ENCODE measurements at regions not wholly inside any gene's neighbourhood (a gene's known extent, or its start where the extent isn't known, plus 50 kb on each side); places are given as distances from the start of the nearest gene placed in this dataset.

GRCh38 chr4:20062054-20062453 lies 189.7 kb upstream of the SLIT2 start:
- no peaks in the 10 kb centered on the region for H3K9me3 Mint-ChIP-seq
- no peak overlapping the region for H3K27ac Mint-ChIP-seq
- TF ChIP-seq, protein P1, sequence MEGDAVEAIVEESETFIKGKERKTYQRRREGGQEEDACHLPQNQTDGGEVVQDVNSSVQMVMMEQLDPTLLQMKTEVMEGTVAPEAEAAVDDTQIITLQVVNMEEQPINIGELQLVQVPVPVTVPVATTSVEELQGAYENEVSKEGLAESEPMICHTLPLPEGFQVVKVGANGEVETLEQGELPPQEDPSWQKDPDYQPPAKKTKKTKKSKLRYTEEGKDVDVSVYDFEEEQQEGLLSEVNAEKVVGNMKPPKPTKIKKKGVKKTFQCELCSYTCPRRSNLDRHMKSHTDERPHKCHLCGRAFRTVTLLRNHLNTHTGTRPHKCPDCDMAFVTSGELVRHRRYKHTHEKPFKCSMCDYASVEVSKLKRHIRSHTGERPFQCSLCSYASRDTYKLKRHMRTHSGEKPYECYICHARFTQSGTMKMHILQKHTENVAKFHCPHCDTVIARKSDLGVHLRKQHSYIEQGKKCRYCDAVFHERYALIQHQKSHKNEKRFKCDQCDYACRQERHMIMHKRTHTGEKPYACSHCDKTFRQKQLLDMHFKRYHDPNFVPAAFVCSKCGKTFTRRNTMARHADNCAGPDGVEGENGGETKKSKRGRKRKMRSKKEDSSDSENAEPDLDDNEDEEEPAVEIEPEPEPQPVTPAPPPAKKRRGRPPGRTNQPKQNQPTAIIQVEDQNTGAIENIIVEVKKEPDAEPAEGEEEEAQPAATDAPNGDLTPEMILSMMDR (IDR thresholded peaks at IDR 0.05) = no peak
- H3K27me3 Mint-ChIP-seq (ENCODE audit: low read depth, poor library complexity) = peaks cover 7% of the 10 kb centered on the region
- H3K36me3 Mint-ChIP-seq (ENCODE audit: low read depth) = no peaks in the 10 kb centered on the region
- H3K4me1 Mint-ChIP-seq = peaks cover 13% of the 10 kb centered on the region
- DNase-seq = no peak
- no peak overlapping the region for H3K4me3 Mint-ChIP-seq

- DNase-seq = no peak
- H3K36me3 Mint-ChIP-seq (ENCODE audit: low read depth) = no peaks in the 10 kb centered on the region
- TF ChIP-seq, protein P1 (IDR thresholded peaks at IDR 0.05) = no peak
- H3K27ac Mint-ChIP-seq = no peak overlapping the region
- no peaks in the 10 kb centered on the region for H3K4me1 Mint-ChIP-seq
- no peaks in the 10 kb centered on the region for H3K9me3 Mint-ChIP-seq
- no peak overlapping the region for H3K4me3 Mint-ChIP-seq
- H3K27me3 Mint-ChIP-seq (ENCODE audit: low read depth, poor library complexity) = no peaks in the 10 kb centered on the region
Observed at GRCh38 chr4:20050768-20051167, 200.9 kb upstream of the SLIT2 start.

DNA sequence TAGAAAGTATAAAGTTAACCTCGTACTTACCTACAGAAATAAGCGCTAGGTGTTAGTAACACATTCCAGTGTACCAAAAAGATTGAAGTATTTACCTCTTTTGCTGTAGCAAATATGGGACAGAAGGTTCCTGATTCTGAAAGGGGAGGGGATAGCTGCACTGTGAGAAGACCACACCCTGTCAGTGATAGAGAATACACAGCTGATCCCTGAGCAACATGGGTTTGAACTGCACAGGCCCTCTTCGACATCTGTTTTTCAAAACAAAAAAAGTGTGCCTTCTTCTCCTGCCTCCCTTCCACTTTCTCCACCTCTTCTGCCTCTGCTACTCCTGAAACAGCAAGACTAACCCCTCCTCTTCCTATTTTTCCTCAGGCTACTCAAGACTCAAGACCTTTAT lies 201.8 kb upstream of the SLIT2 start:
- H3K9me3 Mint-ChIP-seq = no peaks in the 10 kb centered on the region
- H3K4me3 Mint-ChIP-seq = no peak overlapping the region
- DNase-seq = no peak
- H3K36me3 Mint-ChIP-seq (ENCODE audit: low read depth) = no peaks in the 10 kb centered on the region
- H3K4me1 Mint-ChIP-seq = no peaks in the 10 kb centered on the region
- TF ChIP-seq, protein P1 (IDR thresholded peaks at IDR 0.05) = no peak
- H3K27me3 Mint-ChIP-seq (ENCODE audit: low read depth, poor library complexity) = no peaks in the 10 kb centered on the region
- H3K27ac Mint-ChIP-seq = no peak overlapping the region

DNA sequence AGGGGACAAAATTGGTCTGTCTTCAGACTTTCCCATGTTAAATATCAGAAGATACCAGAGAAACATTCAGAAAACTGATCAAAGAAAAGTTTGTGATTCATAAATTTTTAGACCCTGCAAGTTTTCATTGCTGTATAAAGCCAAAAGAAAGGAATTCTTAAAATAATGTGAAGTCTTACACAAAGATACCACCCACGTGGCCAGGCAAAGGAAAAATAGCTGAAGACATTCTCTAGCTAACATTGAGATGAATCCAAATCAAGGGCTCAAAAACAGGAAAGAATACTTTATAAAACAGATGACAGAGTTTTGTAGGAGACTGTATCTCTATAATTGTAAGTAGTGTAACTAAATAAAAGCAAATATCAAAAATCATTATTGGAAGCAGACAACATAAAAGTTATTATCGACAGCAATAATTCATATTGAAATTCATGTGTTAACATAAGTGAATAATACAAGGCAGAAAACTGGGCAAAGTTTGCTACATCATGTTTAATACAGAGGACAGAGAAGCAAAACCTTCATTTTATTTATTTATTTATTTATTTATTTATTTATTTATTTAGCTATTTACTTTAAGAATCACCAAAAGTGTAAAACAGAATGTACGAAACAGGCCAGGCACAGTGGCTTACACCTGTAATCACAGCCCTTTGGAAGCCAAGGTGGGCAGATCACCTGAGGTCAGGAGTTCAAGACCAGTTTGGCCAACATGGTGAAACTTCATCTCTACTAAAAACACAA lies 204.6 kb upstream of the SLIT2 start:
- no peak overlapping the region for H3K4me3 Mint-ChIP-seq
- no peak overlapping the region for H3K27ac Mint-ChIP-seq
- no peaks in the 10 kb centered on the region for H3K36me3 Mint-ChIP-seq (ENCODE audit: low read depth)
- H3K4me1 Mint-ChIP-seq = no peaks in the 10 kb centered on the region
- H3K9me3 Mint-ChIP-seq = no peaks in the 10 kb centered on the region
- TF ChIP-seq, protein P1 (IDR thresholded peaks at IDR 0.05) = no peak
- no peak for DNase-seq
- no peaks in the 10 kb centered on the region for H3K27me3 Mint-ChIP-seq (ENCODE audit: low read depth, poor library complexity)

- H3K27me3 Mint-ChIP-seq (ENCODE audit: low read depth, poor library complexity) = no peaks in the 10 kb centered on the region
- TF ChIP-seq, protein P1 (IDR thresholded peaks at IDR 0.05) = no peak
- H3K9me3 Mint-ChIP-seq = no peaks in the 10 kb centered on the region
- H3K4me3 Mint-ChIP-seq = no peak overlapping the region
- no peaks in the 10 kb centered on the region for H3K36me3 Mint-ChIP-seq (ENCODE audit: low read depth)
- DNase-seq = no peak
- no peaks in the 10 kb centered on the region for H3K4me1 Mint-ChIP-seq
- peak overlapping the region; percentile 12 for H3K27ac Mint-ChIP-seq
Observed at GRCh38 chr4:20046179-20046578, 205.5 kb upstream of the SLIT2 start.

- TF ChIP-seq, protein P1 (IDR thresholded peaks at IDR 0.05) = no peak
- no peaks in the 10 kb centered on the region for H3K9me3 Mint-ChIP-seq
Observed at GRCh38 chr4:20044966-20045365, 206.7 kb upstream of the SLIT2 start.

More at GRCh38 chr4:20044966-20045365, 206.7 kb upstream of the SLIT2 start:
- Mint-ChIP-seq H3K27ac (no peak overlapping the region), H3K4me1 (no peaks in the 10 kb centered on the region), H3K4me3 (no peak overlapping the region), H3K27me3 (ENCODE audit: low read depth, poor library complexity) (no peaks in the 10 kb centered on the region), H3K36me3 (ENCODE audit: low read depth) (no peaks in the 10 kb centered on the region)
- DNase-seq = no peak
